Endothelial cell (in vitro differentiated cells): ENCODE measurements at regions not wholly inside any gene's neighbourhood (a gene's known extent, or its start where the extent isn't known, plus 50 kb on each side); places are given as distances from the start of the nearest gene placed in this dataset.
"Not testable (repeated sequence)": the region's sequence is repeated elsewhere in the genome, so short reads cannot be mapped to it uniquely, and the experiment has no call there.

ENCODE experiments used
- DNase-seq: peaks from one replicate; pipeline ENCODE4 v3.0.0; 2021; ENCODE audit warnings: low spot score
- H3K27ac Mint-ChIP-seq: one replicate; pipeline ENCODE4 v1.8.0; 2021; ENCODE audit warnings: mixed read lengths, inconsistent platforms; ENCODE audit not compliant: unreplicated experiment
- H3K27me3 Mint-ChIP-seq: one replicate; pipeline ENCODE4 v1.8.0; 2021; ENCODE audit warnings: mild to moderate bottlenecking, moderate library complexity, mixed read lengths, inconsistent platforms; ENCODE audit not compliant: unreplicated experiment
- H3K36me3 Mint-ChIP-seq: one replicate; pipeline ENCODE4 v1.8.0; 2021; ENCODE audit warnings: mild to moderate bottlenecking, low read depth, mixed read lengths, inconsistent platforms; ENCODE audit not compliant: unreplicated experiment
- H3K4me1 Mint-ChIP-seq: one replicate; pipeline ENCODE4 v1.8.0; 2021; ENCODE audit warnings: mild to moderate bottlenecking, mixed read lengths, inconsistent platforms; ENCODE audit not compliant: unreplicated experiment
- H3K4me3 Mint-ChIP-seq: one replicate; pipeline ENCODE4 v1.8.0; 2021; ENCODE audit warnings: mild to moderate bottlenecking, mixed read lengths, inconsistent platforms; ENCODE audit not compliant: unreplicated experiment
- H3K9me3 Mint-ChIP-seq: one replicate; pipeline ENCODE4 v1.8.0; 2021; ENCODE audit warnings: mixed read lengths, inconsistent platforms; ENCODE audit not compliant: unreplicated experiment
- CTCF ChIP-seq: fragments of 200-600 bp; sonication (generic); IDR thresholded peaks from one replicate; pipeline ENCODE4 v1.5.0; 2021; ENCODE audit warnings: antibody characterized with exemption; ENCODE audit not compliant: unreplicated experiment

DNA sequence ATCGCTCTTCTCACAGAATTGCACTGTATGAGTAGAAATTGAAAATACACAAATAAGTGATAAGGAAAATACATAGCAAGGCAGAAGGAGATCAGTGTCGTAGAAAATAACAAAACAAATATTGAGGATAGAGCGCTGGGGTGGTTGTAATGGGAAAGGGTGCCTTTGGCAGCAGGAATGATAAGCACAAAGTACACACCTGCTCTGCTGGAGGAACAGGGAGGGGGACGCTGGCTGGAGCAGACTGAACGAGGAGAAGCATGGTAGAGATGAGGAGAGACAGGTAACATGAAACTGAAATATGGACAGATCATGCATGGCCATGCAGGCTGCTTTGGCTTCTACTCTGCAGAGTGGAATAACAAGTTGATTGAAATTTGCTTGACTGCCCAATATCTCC, 181.2 kb upstream of the FSHR start:
- H3K4me1 Mint-ChIP-seq, result no peaks in the 10 kb centered on the region
- no peaks in the 10 kb centered on the region for H3K36me3 Mint-ChIP-seq
- no peaks in the 10 kb centered on the region for H3K9me3 Mint-ChIP-seq
- H3K4me3 Mint-ChIP-seq, result no peak overlapping the region
- TF ChIP-seq CTCF, result no peak
- no peak overlapping the region for H3K27ac Mint-ChIP-seq
- no peak for DNase-seq
- H3K27me3 Mint-ChIP-seq, result no peaks in the 10 kb centered on the region

- TF ChIP-seq CTCF, result no peak
- H3K27ac Mint-ChIP-seq, result no peak overlapping the region
These were observed 178.1 kb upstream of the FSHR start for GRCh38 chr2:49332415-49332814.

GRCh38 chr2:49318531-49318930, 164.2 kb upstream of the FSHR start:
- no peak for TF ChIP-seq CTCF
- Mint-ChIP-seq H3K4me3 (no peak overlapping the region), H3K36me3 (no peaks in the 10 kb centered on the region), H3K9me3 (no peaks in the 10 kb centered on the region), H3K27ac (no peak overlapping the region), H3K27me3 (no peaks in the 10 kb centered on the region), H3K4me1 (no peaks in the 10 kb centered on the region)
- no peak for DNase-seq

More at GRCh38 chr2:49332415-49332814, 178.1 kb upstream of the FSHR start:
- peaks cover 4% of the 10 kb centered on the region for H3K4me1 Mint-ChIP-seq
- no peak for DNase-seq
- no peaks in the 10 kb centered on the region for H3K9me3 Mint-ChIP-seq
- H3K27me3 Mint-ChIP-seq, result no peaks in the 10 kb centered on the region
- H3K4me3 Mint-ChIP-seq, result no peak overlapping the region
- no peaks in the 10 kb centered on the region for H3K36me3 Mint-ChIP-seq

- H3K36me3 Mint-ChIP-seq, result no peaks in the 10 kb centered on the region
- H3K4me1 Mint-ChIP-seq, result no peaks in the 10 kb centered on the region
- no peaks in the 10 kb centered on the region for H3K27me3 Mint-ChIP-seq
- no peak for TF ChIP-seq CTCF
- no peak overlapping the region for H3K27ac Mint-ChIP-seq
- no peak for DNase-seq
- no peak overlapping the region for H3K4me3 Mint-ChIP-seq
- H3K9me3 Mint-ChIP-seq, result no peaks in the 10 kb centered on the region
These were observed 155.1 kb upstream of the FSHR start for GRCh38 chr2:49309461-49309860.

DNA sequence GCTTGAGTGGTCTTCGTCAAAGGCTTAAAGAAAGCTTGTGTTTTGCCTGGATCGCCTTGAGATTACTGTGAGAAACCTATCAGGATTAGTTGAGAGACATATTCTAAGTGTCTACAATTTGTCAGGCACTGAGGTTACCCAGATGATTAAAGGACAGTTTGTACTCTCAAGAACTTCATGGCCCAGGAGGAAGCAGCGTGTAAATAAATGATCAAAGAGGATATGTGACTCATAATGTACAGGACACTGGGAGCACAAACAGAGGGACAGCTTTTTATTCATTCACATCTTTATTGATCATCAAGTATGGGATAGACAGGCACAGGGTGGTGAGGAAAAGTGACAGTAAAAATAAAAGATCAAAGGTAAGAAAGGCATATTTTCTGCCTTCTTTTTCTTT, 152.6 kb upstream of the FSHR start:
- no peaks in the 10 kb centered on the region for H3K9me3 Mint-ChIP-seq
- no peaks in the 10 kb centered on the region for H3K27me3 Mint-ChIP-seq
- H3K27ac Mint-ChIP-seq, result no peak overlapping the region
- DNase-seq, result no peak
- no peak for TF ChIP-seq CTCF
- no peaks in the 10 kb centered on the region for H3K4me1 Mint-ChIP-seq
- H3K4me3 Mint-ChIP-seq, result no peak overlapping the region
- H3K36me3 Mint-ChIP-seq, result no peaks in the 10 kb centered on the region

DNA sequence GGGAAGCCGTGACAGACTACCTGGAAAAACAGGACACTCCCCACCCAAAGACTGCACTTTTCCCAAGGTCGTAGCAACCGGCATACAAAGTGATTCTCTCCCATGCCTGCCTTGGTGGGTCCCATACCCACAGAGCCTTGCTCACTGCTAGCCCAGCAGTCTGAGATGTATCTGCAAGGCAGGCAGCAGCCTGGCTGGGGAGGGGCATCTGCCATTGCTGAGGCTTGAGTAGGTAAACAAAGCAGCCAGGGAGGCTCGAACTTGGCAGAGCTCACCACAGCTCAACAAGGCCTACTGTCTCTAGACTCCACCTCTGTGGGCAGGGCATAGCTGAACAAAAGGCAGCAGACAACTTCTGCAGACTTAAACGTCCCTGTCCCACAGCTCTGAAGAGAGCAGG, 144.4 kb upstream of the FSHR start:
- not testable (repeated sequence) for H3K36me3 Mint-ChIP-seq, H3K4me3 Mint-ChIP-seq, H3K27ac Mint-ChIP-seq, DNase-seq, H3K9me3 Mint-ChIP-seq, H3K27me3 Mint-ChIP-seq, H3K4me1 Mint-ChIP-seq
